GM12891 (cell line): ENCODE measurements at regions not wholly inside any gene's neighbourhood (a gene's known extent, or its start where the extent isn't known, plus 50 kb on each side); places are given as distances from the start of the nearest gene placed in this dataset.

Experiments used
- PAX5 ChIP-seq: IDR thresholded peaks from 2 replicates; pipeline ENCODE4 v1.6.1; 2011; ENCODE audit warnings: low read length, moderate library complexity, mild to moderate bottlenecking; ENCODE audit not compliant: insufficient read depth, severe bottlenecking
- POLR2A ChIP-seq: IDR thresholded peaks from 2 replicates; pipeline ENCODE4 v1.6.1; 2011; ENCODE audit warnings: low read depth, low read length, control low read depth
- POLR2AphosphoS5 ChIP-seq: IDR thresholded peaks from 2 replicates; pipeline ENCODE4 v1.6.1; 2011; ENCODE audit warnings: low read depth, low read length, control low read depth
- POU2F2 ChIP-seq: IDR thresholded peaks from 2 replicates; pipeline ENCODE4 v1.6.1; 2011; ENCODE audit warnings: low read depth, mild to moderate bottlenecking, control low read depth, low read length, moderate library complexity
- SPI1 ChIP-seq: IDR thresholded peaks from 2 replicates; pipeline ENCODE4 v1.6.1; 2011; ENCODE audit warnings: low read depth, low read length, control low read depth
- TAF1 ChIP-seq: IDR thresholded peaks from 2 replicates; pipeline ENCODE4 v1.6.1; 2011; ENCODE audit warnings: low read depth, low read length, control low read depth

GRCh38 chr3:139120086-139121056, 75.7 kb upstream of the PRR23C start:
- no peak for TF ChIP-seq POLR2A
- no peak for TF ChIP-seq POLR2AphosphoS5
- TF ChIP-seq SPI1, result no peak
- TF ChIP-seq TAF1, result no peak
- no peak for TF ChIP-seq PAX5
- TF ChIP-seq POU2F2, result no peak
